GM23338 (cell line): ENCODE measurements at regions not wholly inside any gene's neighbourhood (a gene's known extent, or its start where the extent isn't known, plus 50 kb on each side); places are given as distances from the start of the nearest gene placed in this dataset.

Source experiments
- ATAC-seq: fragments of 200-7000 bp; cut with Tn5 transposase; 3 replicates; pipeline ENCODE4 v1.9.1; 2020
- DNase-seq: peaks from one replicate; pipeline ENCODE4 v3.0.0-alpha.2; 2015; ENCODE audit warnings: low spot score
- H2AFZ ChIP-seq: fragments of 200-600 bp; sonication (generic); 2 replicates; pipeline ENCODE4 v1.8.0; 2016; ENCODE audit warnings: antibody characterized with exemption, mild to moderate bottlenecking, moderate library complexity
- H3F3A ChIP-seq: fragments of 200-600 bp; sonication (generic); replicated peaks from 2 replicates; pipeline ENCODE4 v1.8.0; 2017; ENCODE audit warnings: antibody characterized with exemption, mixed run types, low read depth
- H3K27ac ChIP-seq: fragments of 200-600 bp; sonication (generic); 2 replicates; pipeline ENCODE4 v1.6.1; 2016; ENCODE audit warnings: low read depth
- H3K27me3 ChIP-seq: fragments of 200-600 bp; sonication (generic); 2 replicates; pipeline ENCODE4 v1.8.0; 2016; ENCODE audit warnings: mild to moderate bottlenecking, mixed run types, moderate library complexity; ENCODE audit not compliant: insufficient read depth
- H3K36me3 ChIP-seq: fragments of 200-600 bp; sonication (generic); 2 replicates; pipeline ENCODE4 v1.8.0; 2016; ENCODE audit warnings: mild to moderate bottlenecking; ENCODE audit not compliant: insufficient read depth
- H3K4me1 ChIP-seq: fragments of 200-600 bp; sonication (generic); 2 replicates; pipeline ENCODE4 v1.8.0; 2016; ENCODE audit warnings: mild to moderate bottlenecking, moderate library complexity; ENCODE audit not compliant: insufficient read depth
- H3K4me2 ChIP-seq: fragments of 200-600 bp; sonication (generic); 2 replicates; pipeline ENCODE4 v1.7.1; 2017; ENCODE audit warnings: mixed run types
- H3K4me3 ChIP-seq: fragments of 200-600 bp; sonication (generic); 2 replicates; pipeline ENCODE4 v1.6.1; 2016; ENCODE audit warnings: mixed run types
- H3K79me2 ChIP-seq: fragments of 200-600 bp; sonication (generic); replicated peaks from 2 replicates; pipeline ENCODE4 v1.8.0; 2017; ENCODE audit warnings: mild to moderate bottlenecking; ENCODE audit not compliant: insufficient read depth
- H3K9me2 ChIP-seq: fragments of 200-600 bp; sonication (generic); 2 replicates; pipeline ENCODE4 v1.8.0; 2017; ENCODE audit not compliant: insufficient read depth
- H4K20me1 ChIP-seq: fragments of 200-600 bp; sonication (generic); replicated peaks from 2 replicates; pipeline ENCODE4 v1.8.0; 2017; ENCODE audit warnings: mild to moderate bottlenecking; ENCODE audit not compliant: insufficient read depth
- H3K27ac Mint-ChIP-seq: 2 replicates; pipeline ENCODE4 v1.8.0; 2020; ENCODE audit warnings: inconsistent platforms, mild to moderate bottlenecking, moderate library complexity, mixed read lengths
- H3K27me3 Mint-ChIP-seq: 3 replicates; pipeline ENCODE4 v1.8.0; 2022; ENCODE audit warnings: low read depth, mild to moderate bottlenecking, moderate library complexity, mixed read lengths, inconsistent platforms; ENCODE audit not compliant: insufficient read depth, poor library complexity
- H3K36me3 Mint-ChIP-seq: 3 replicates; pipeline ENCODE4 v1.8.0; 2021; ENCODE audit warnings: low read depth, mild to moderate bottlenecking, inconsistent platforms, moderate library complexity, mixed read lengths
- H3K4me1 Mint-ChIP-seq: 3 replicates; pipeline ENCODE4 v1.8.0; 2020; ENCODE audit warnings: mild to moderate bottlenecking, inconsistent platforms, mixed read lengths
- H3K4me3 Mint-ChIP-seq: 3 replicates; pipeline ENCODE4 v1.8.0; 2021; ENCODE audit warnings: moderate library complexity, mild to moderate bottlenecking, inconsistent platforms, mixed read lengths
- H3K9me3 Mint-ChIP-seq: 3 replicates; pipeline ENCODE4 v1.8.0; 2020; ENCODE audit warnings: moderate library complexity, mild to moderate bottlenecking, inconsistent platforms, mixed read lengths
- EZH2 ChIP-seq: fragments of 200-600 bp; sonication (generic); IDR thresholded peaks from one replicate; pipeline ENCODE4 v1.8.0; 2017; ENCODE audit warnings: antibody characterized with exemption, mild to moderate bottlenecking, low read depth; ENCODE audit not compliant: unreplicated experiment
- EZH2phosphoT487 ChIP-seq: fragments of 200-600 bp; sonication (generic); IDR thresholded peaks from one replicate; pipeline ENCODE4 v1.8.1; 2018; ENCODE audit warnings: antibody characterized with exemption; ENCODE audit not compliant: unreplicated experiment
- JUNB ChIP-seq: IDR thresholded peaks from one replicate; pipeline ENCODE4 v1.6.1; 2016; ENCODE audit warnings: antibody characterized with exemption; ENCODE audit not compliant: unreplicated experiment
- POLR2AphosphoS5 ChIP-seq: IDR thresholded peaks from 2 replicates; pipeline ENCODE4 v1.6.1; 2016; ENCODE audit warnings: antibody characterized with exemption, low read depth
- ZNF114 ChIP-seq: fragments of 250-450 bp; sonication (Bioruptor Pico); IDR thresholded peaks from 2 replicates; pipeline ENCODE4 v1.5.0; 2020; ENCODE audit warnings: mild to moderate bottlenecking, moderate library complexity
- TF ChIP-seq, protein P1 (sequence below): IDR thresholded peaks from 2 replicates; pipeline ENCODE4 v1.6.1; 2016; ENCODE audit warnings: antibody characterized with exemption
- TF ChIP-seq, protein P2 (sequence below), 2 experiments: fragments of 200-600 bp in 1 of 2; sonication (generic) in 1 of 2; conservative IDR thresholded peaks; 2 replicates each; pipeline versions ENCODE4 v1.5.1 to v1.6.1; 2016 to 2017; ENCODE audit warnings: antibody characterized with exemption in 2 of 2, low read depth in 2 of 2, mild to moderate bottlenecking in 2 of 2, moderate library complexity in 1 of 2
- TF ChIP-seq, protein P3 (sequence below): fragments of 250-450 bp; sonication (Bioruptor Pico); IDR thresholded peaks from 2 replicates; pipeline ENCODE4 v1.5.0; 2020; ENCODE audit warnings: mild to moderate bottlenecking, moderate library complexity

DNA sequence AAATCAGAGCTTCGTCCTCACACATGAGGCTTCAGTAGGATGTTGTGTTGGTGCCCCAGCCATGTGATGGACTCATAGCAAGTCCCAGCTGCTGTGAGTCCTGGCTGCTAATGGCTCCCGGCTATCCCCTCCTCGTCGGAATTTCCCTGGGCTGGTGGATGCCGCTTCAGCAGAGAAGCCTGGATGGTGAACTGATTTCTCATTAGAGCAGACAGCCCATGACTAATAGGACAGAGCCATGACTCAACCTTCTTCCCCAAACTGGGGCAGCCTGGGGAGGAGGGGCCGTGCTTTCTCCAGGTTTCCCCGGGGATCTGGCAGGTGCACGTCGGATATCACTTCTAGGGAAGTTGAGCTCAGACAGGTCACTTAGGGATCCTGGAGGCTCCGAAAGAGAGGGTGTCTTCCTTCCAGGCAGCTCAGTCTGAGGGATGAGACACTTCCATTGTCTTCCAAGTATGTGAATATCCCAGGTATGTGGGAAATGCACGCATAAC, 112.7 kb downstream of the ASMT start:
- no peak for TF ChIP-seq POLR2AphosphoS5
- TF ChIP-seq EZH2, result no peak
- TF ChIP-seq, protein P1, sequence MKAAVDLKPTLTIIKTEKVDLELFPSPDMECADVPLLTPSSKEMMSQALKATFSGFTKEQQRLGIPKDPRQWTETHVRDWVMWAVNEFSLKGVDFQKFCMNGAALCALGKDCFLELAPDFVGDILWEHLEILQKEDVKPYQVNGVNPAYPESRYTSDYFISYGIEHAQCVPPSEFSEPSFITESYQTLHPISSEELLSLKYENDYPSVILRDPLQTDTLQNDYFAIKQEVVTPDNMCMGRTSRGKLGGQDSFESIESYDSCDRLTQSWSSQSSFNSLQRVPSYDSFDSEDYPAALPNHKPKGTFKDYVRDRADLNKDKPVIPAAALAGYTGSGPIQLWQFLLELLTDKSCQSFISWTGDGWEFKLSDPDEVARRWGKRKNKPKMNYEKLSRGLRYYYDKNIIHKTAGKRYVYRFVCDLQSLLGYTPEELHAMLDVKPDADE, result no peak
- TF ChIP-seq, protein P2, sequence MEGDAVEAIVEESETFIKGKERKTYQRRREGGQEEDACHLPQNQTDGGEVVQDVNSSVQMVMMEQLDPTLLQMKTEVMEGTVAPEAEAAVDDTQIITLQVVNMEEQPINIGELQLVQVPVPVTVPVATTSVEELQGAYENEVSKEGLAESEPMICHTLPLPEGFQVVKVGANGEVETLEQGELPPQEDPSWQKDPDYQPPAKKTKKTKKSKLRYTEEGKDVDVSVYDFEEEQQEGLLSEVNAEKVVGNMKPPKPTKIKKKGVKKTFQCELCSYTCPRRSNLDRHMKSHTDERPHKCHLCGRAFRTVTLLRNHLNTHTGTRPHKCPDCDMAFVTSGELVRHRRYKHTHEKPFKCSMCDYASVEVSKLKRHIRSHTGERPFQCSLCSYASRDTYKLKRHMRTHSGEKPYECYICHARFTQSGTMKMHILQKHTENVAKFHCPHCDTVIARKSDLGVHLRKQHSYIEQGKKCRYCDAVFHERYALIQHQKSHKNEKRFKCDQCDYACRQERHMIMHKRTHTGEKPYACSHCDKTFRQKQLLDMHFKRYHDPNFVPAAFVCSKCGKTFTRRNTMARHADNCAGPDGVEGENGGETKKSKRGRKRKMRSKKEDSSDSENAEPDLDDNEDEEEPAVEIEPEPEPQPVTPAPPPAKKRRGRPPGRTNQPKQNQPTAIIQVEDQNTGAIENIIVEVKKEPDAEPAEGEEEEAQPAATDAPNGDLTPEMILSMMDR (conservative IDR thresholded peaks at IDR 0.05; ENCODE audit: low read depth in 2 of 2), result no peak
- TF ChIP-seq ZNF114, result no peak
- TF ChIP-seq JUNB, result no peak
- TF ChIP-seq, protein P3, sequence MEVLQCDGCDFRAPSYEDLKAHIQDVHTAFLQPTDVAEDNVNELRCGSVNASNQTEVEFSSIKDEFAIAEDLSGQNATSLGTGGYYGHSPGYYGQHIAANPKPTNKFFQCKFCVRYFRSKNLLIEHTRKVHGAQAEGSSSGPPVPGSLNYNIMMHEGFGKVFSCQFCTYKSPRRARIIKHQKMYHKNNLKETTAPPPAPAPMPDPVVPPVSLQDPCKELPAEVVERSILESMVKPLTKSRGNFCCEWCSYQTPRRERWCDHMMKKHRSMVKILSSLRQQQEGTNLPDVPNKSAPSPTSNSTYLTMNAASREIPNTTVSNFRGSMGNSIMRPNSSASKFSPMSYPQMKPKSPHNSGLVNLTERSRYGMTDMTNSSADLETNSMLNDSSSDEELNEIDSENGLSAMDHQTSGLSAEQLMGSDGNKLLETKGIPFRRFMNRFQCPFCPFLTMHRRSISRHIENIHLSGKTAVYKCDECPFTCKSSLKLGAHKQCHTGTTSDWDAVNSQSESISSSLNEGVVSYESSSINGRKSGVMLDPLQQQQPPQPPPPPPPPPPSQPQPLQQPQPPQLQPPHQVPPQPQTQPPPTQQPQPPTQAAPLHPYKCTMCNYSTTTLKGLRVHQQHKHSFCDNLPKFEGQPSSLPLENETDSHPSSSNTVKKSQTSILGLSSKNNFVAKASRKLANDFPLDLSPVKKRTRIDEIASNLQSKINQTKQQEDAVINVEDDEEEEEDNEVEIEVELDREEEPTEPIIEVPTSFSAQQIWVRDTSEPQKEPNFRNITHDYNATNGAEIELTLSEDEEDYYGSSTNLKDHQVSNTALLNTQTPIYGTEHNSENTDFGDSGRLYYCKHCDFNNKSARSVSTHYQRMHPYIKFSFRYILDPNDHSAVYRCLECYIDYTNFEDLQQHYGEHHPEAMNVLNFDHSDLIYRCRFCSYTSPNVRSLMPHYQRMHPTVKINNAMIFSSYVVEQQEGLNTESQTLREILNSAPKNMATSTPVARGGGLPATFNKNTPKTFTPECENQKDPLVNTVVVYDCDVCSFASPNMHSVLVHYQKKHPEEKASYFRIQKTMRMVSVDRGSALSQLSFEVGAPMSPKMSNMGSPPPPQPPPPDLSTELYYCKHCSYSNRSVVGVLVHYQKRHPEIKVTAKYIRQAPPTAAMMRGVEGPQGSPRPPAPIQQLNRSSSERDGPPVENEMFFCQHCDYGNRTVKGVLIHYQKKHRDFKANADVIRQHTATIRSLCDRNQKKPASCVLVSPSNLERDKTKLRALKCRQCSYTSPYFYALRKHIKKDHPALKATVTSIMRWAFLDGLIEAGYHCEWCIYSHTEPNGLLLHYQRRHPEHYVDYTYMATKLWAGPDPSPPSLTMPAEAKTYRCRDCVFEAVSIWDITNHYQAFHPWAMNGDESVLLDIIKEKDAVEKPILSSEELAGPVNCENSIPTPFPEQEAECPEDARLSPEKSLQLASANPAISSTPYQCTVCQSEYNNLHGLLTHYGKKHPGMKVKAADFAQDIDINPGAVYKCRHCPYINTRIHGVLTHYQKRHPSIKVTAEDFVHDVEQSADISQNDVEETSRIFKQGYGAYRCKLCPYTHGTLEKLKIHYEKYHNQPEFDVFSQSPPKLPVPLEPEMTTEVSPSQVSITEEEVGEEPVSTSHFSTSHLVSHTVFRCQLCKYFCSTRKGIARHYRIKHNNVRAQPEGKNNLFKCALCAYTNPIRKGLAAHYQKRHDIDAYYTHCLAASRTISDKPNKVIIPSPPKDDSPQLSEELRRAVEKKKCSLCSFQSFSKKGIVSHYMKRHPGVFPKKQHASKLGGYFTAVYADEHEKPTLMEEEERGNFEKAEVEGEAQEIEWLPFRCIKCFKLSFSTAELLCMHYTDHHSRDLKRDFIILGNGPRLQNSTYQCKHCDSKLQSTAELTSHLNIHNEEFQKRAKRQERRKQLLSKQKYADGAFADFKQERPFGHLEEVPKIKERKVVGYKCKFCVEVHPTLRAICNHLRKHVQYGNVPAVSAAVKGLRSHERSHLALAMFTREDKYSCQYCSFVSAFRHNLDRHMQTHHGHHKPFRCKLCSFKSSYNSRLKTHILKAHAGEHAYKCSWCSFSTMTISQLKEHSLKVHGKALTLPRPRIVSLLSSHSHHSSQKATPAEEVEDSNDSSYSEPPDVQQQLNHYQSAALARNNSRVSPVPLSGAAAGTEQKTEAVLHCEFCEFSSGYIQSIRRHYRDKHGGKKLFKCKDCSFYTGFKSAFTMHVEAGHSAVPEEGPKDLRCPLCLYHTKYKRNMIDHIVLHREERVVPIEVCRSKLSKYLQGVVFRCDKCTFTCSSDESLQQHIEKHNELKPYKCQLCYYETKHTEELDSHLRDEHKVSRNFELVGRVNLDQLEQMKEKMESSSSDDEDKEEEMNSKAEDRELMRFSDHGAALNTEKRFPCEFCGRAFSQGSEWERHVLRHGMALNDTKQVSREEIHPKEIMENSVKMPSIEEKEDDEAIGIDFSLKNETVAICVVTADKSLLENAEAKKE (CRISPR knock-in tag), result no peak
- TF ChIP-seq EZH2phosphoT487, result no peak
- Histone ChIP-seq H3K4me3 (no peak overlapping the region), H3K27me3 (no peaks in the 10 kb centered on the region), H3K9me2 (peaks cover 9% of the 10 kb centered on the region; the same call in 1 of the 2 replicates), H3K4me2 (peak overlapping the region; percentile 46; the same call in 1 of the 2 replicates), H3F3A (no peaks in the 10 kb centered on the region), H2AFZ (0 out of 2 replicates have a peak overlapping the region, but pooled peaks have one; percentile 61), H4K20me1 (no peaks in the 10 kb centered on the region), H3K36me3 (no peaks in the 10 kb centered on the region), H3K4me1 (no peaks in the 10 kb centered on the region; the same call in 1 of the 2 replicates), H3K79me2 (no peaks in the 10 kb centered on the region), H3K27ac (peak overlapping the region; percentile 82; the same call in 1 of the 2 replicates)
- Mint-ChIP-seq H3K9me3 (peaks cover 6% of the 10 kb centered on the region), H3K27ac (no peak overlapping the region), H3K4me1 (peaks cover 6% of the 10 kb centered on the region; the same call in 2 of the 3 replicates), H3K4me3 (no peak overlapping the region), H3K27me3 (peaks cover 4% of the 10 kb centered on the region), H3K36me3 (no peaks in the 10 kb centered on the region; the same call in 1 of the 3 replicates)
- DNase-seq (peak; percentile 85), ATAC-seq (peak; percentile 91)
